HepG2 (cell line): ENCODE measurements at regions not wholly inside any gene's neighbourhood (a gene's known extent, or its start where the extent isn't known, plus 50 kb on each side); places are given as distances from the start of the nearest gene placed in this dataset.

Experiments used
- ATAC-seq: fragments of 200-7000 bp; cut with Tn5 transposase; 3 replicates; pipeline ENCODE4 v1.9.1; 2020; ENCODE audit warnings: mild to moderate bottlenecking, moderate library complexity
- BruUV-seq: library from RNA; stranded (reverse); fragments of 400-500 nt; replicated peaks from 2 replicates; lab custom pipeline; 2021; lab: Mats Ljungman, UMichigan
- CTCF ChIA-PET: fragments of 300-600 bp; formaldehyde crosslinking; extraction: SDS; loops from one replicate; lab custom pipeline; 2021; ENCODE audit warnings: low total read pairs, inconsistent platforms, low intra/inter-chr PET ratio; lab: Yijun Ruan, JAX
- POLR2A ChIA-PET: fragments of 350-600 bp; sonication (Branson Sonifier 250); formaldehyde crosslinking; loops from one replicate; lab custom pipeline; 2020; ENCODE audit warnings: antibody characterized with exemption, inconsistent platforms; lab: Yijun Ruan, JAX
- DNase-seq: peaks from one replicate; pipeline ENCODE4 v3.0.0-alpha.2; 2015; ENCODE audit warnings: low spot score
- FAIRE-seq: peaks from 3 replicates; lab custom pipeline; 2011; peaks lifted over from hg19 to GRCh38; lab: Jason Lieb, UNC
- H2AFZ ChIP-seq: one replicate; pipeline ENCODE4 v1.6.1; 2011; ENCODE audit warnings: low read length, inconsistent platforms
- H3K27ac ChIP-seq: fragments of 300-600 bp; 3 replicates; pipeline ENCODE4 v1.8.0; 2011; ENCODE audit warnings: mixed run types, mild to moderate bottlenecking, mixed read lengths, low read length, inconsistent platforms; ENCODE audit not compliant: insufficient read depth; ENCODE audit errors: extremely low read length
- H3K27me3 ChIP-seq, 2 experiments: fragments of 200-600 bp in 1 of 2; 2 replicates in 1 of 2; 3 replicates in 1 of 2; pipeline versions ENCODE4 v1.6.0 to v1.8.0; 2011; ENCODE audit warnings: low read length in 2 of 2, mild to moderate bottlenecking in 2 of 2, moderate library complexity in 2 of 2, inconsistent platforms in 1 of 2; ENCODE audit not compliant: insufficient read depth in 2 of 2, control insufficient read depth in 1 of 2
- H3K36me3 ChIP-seq, 2 experiments: fragments of 200-600 bp in 1 of 2; replicated peaks in 1 of 2; 2 replicates in 1 of 2; 3 replicates in 1 of 2; pipeline versions ENCODE4 v1.5.1 to v1.8.0; 2011; ENCODE audit warnings: low read length in 2 of 2, inconsistent platforms in 1 of 2; ENCODE audit not compliant: insufficient read depth in 2 of 2, control insufficient read depth in 1 of 2
- H3K4me1 ChIP-seq: 2 replicates; pipeline ENCODE4 v1.5.1; 2012; ENCODE audit warnings: low read length, inconsistent platforms; ENCODE audit not compliant: insufficient read depth
- H3K4me2 ChIP-seq: 2 replicates; pipeline ENCODE4 v1.6.0; 2011; ENCODE audit warnings: low read depth, low read length, inconsistent platforms
- H3K4me3 ChIP-seq, 3 experiments: fragments of 200-600 bp in 1 of 3; sonication (generic), shearing (Covaris generic) in 1 of 3; replicated peaks in 1 of 3; 2 replicates each; pipeline ENCODE4 v1.5.1; 2011 to 2016; ENCODE audit warnings: low read length in 3 of 3, inconsistent platforms in 2 of 3, low read depth in 2 of 3, mild to moderate bottlenecking in 2 of 3, control low read depth in 1 of 3, mixed read lengths in 1 of 3; ENCODE audit not compliant: insufficient read depth in 1 of 3
- H3K79me2 ChIP-seq: one replicate; pipeline ENCODE4 v1.6.1; 2011; ENCODE audit warnings: low read length, inconsistent platforms; ENCODE audit not compliant: insufficient read depth
- H3K9ac ChIP-seq: 2 replicates; pipeline ENCODE4 v1.6.0; 2011; ENCODE audit warnings: mild to moderate bottlenecking, low read depth, low read length, inconsistent platforms; ENCODE audit not compliant: insufficient read depth
- H3K9me3 ChIP-seq: 2 replicates; pipeline ENCODE4 v1.5.1; 2012; ENCODE audit warnings: mild to moderate bottlenecking, low read length
- H4K20me1 ChIP-seq: 2 replicates; pipeline ENCODE4 v1.6.0; 2011; ENCODE audit warnings: inconsistent platforms, mild to moderate bottlenecking, low read length, moderate library complexity; ENCODE audit not compliant: insufficient read depth
- MAFK ChIP-seq, 2 experiments: IDR thresholded peaks in 1 of 2; conservative IDR thresholded peaks in 1 of 2; 2 replicates each; pipeline ENCODE4 v1.6.1; 2011; ENCODE audit warnings: improper control_type of control experiment in 2 of 2, low read length in 2 of 2
- ZNF12 ChIP-seq: sonication (generic); formaldehyde crosslinking; IDR thresholded peaks from 2 replicates; pipeline ENCODE4 v1.5.0; 2020; ENCODE audit warnings: missing genetic modification reagents
- ZNF564 ChIP-seq: sonication (generic); formaldehyde crosslinking; IDR thresholded peaks from 2 replicates; pipeline ENCODE4 v1.8.1; 2023; ENCODE audit warnings: mild to moderate bottlenecking, missing genetic modification reagents
- ZNF615 ChIP-seq: sonication (generic); formaldehyde crosslinking; IDR thresholded peaks from 2 replicates; pipeline ENCODE4 v1.5.0; 2020; ENCODE audit warnings: mild to moderate bottlenecking, missing genetic modification reagents, borderline replicate concordance
- ZSCAN5A ChIP-seq: sonication (generic); formaldehyde crosslinking; IDR thresholded peaks from 2 replicates; pipeline ENCODE4 v1.8.0; 2022; ENCODE audit warnings: mild to moderate bottlenecking, missing genetic modification reagents, borderline replicate concordance
- WGBS: methylation state at CpG from one replicate; pipeline ENCODE4 v1.1.6; 2017; ENCODE audit warnings: low lambda C conversion rate; 5-methylcytosine and 5-hydroxymethylcytosine counted together
- in situ Hi-C: cut with HindIII; loops from 2 replicates; pipeline ENCODE4 v1.10.0; 2017; ENCODE audit warnings: low pct_unique_long_range_greater_than_20kb; ENCODE audit not compliant: extremely low pct_ligation_motif_present
- intact Hi-C: fragments of 100-400 bp; cut with micrococcal nuclease; formaldehyde crosslinking; loops from one replicate; pipeline ENCODE4 v1.10.0; 2022; ENCODE audit not compliant: unreplicated experiment
- TF ChIP-seq, protein P1 (sequence below): sonication (generic); formaldehyde crosslinking; IDR thresholded peaks from 2 replicates; pipeline ENCODE4 v1.5.0; 2020; ENCODE audit warnings: mild to moderate bottlenecking, missing genetic modification reagents

GRCh38 chr2:240248721-240249422, 108.4 kb upstream of the OTOS start:
- H3K27me3 ChIP-seq, result peaks cover 0 to 13% of the 10 kb centered on the region in 2 experiments; a peak in 1 of 5 replicates
- no peaks in the 10 kb centered on the region for H4K20me1 ChIP-seq
- 68% methylated on average over 5 of the region's 14 CpGs for WGBS
- H3K4me2 ChIP-seq, result peak overlapping the region; percentile 86; the same call in 1 of the 2 replicates
- H3K27ac ChIP-seq, result no peak overlapping the region
- H3K79me2 ChIP-seq, result no peaks in the 10 kb centered on the region
- in situ Hi-C loops (no loop called here), intact Hi-C loops (no loop called here)
- CTCF ChIA-PET, result no interaction called here
- BruUV-seq, result no TSS peak
- TF ChIP-seq MAFK (conservative IDR thresholded peaks at IDR 0.05 in 1 of 2, IDR thresholded peaks at IDR 0.05 in 1 of 2; ENCODE audit: low read length in 2 of 2), result no peak
- TF ChIP-seq, protein P1, sequence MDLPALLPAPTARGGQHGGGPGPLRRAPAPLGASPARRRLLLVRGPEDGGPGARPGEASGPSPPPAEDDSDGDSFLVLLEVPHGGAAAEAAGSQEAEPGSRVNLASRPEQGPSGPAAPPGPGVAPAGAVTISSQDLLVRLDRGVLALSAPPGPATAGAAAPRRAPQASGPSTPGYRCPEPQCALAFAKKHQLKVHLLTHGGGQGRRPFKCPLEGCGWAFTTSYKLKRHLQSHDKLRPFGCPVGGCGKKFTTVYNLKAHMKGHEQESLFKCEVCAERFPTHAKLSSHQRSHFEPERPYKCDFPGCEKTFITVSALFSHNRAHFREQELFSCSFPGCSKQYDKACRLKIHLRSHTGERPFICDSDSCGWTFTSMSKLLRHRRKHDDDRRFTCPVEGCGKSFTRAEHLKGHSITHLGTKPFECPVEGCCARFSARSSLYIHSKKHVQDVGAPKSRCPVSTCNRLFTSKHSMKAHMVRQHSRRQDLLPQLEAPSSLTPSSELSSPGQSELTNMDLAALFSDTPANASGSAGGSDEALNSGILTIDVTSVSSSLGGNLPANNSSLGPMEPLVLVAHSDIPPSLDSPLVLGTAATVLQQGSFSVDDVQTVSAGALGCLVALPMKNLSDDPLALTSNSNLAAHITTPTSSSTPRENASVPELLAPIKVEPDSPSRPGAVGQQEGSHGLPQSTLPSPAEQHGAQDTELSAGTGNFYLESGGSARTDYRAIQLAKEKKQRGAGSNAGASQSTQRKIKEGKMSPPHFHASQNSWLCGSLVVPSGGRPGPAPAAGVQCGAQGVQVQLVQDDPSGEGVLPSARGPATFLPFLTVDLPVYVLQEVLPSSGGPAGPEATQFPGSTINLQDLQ (CRISPR knock-in tag), result no peak
- no peak for TF ChIP-seq ZNF564 (CRISPR knock-in tag)
- TF ChIP-seq ZNF615 (CRISPR knock-in tag), result no peak
- TF ChIP-seq ZNF12 (CRISPR knock-in tag), result no peak
- TF ChIP-seq ZSCAN5A (CRISPR knock-in tag), result no peak
- H2AFZ ChIP-seq, result no peak overlapping the region
- FAIRE-seq (no peak), ATAC-seq (no peak), DNase-seq (no peak)
- no peaks in the 10 kb centered on the region for H3K9me3 ChIP-seq
- H3K4me1 ChIP-seq, result peaks cover 44% of the 10 kb centered on the region
- peak overlapping the region in 1 of 3 experiments; percentile 78; a peak in 1 of 6 replicates for H3K4me3 ChIP-seq
- no peaks in the 10 kb centered on the region for H3K36me3 ChIP-seq
- POLR2A ChIA-PET, result no interaction called here
- no peak overlapping the region for H3K9ac ChIP-seq
